GM18868 (cell line): ENCODE measurements at regions not wholly inside any gene's neighbourhood (a gene's known extent, or its start where the extent isn't known, plus 50 kb on each side); places are given as distances from the start of the nearest gene placed in this dataset.
"Not testable (repeated sequence)": the region's sequence is repeated elsewhere in the genome, so short reads cannot be mapped to it uniquely, and the experiment has no call there.

ENCODE experiments used
- ATAC-seq: cut with Tn5 transposase; IDR thresholded peaks from one replicate; pipeline ENCODE4 v1.9.1; 2021; ENCODE audit warnings: mild to moderate bottlenecking, moderate library complexity; ENCODE audit not compliant: unreplicated experiment

DNA sequence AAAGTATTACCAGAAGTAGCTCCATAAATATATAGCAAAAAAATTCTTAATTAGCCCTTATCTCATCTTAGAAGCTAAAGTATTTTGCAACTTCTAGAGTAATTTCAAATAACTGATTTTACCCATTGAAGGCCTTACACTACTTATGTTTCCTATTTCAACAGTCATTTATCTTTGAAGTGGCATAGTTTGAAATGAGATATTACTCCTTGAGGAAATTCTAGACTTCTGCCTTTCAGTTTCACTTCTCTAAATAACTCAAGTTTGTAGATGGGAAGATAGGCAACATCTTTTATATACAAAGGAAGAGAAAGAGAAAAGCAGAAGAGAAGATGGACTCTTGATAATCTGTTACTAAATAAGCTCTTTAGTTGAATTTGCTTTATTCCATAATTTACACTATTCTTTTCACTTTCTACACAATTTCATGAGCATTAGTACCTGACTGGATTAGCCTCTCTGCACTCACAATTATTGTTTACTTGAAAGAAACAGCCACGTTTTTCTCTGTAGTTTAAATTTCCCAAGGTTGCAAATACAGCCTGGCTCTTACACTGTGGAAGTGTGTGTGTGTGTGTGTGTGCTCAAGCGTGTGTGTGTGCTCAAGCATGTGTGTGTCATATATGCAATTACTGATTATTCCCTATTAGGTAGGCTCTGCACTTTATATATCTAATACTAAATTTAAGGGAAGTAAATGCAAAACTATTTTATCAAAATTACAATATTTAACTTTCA lies 60.6 kb upstream of the EMB start:
- ATAC-seq, result peak; percentile 100

DNA sequence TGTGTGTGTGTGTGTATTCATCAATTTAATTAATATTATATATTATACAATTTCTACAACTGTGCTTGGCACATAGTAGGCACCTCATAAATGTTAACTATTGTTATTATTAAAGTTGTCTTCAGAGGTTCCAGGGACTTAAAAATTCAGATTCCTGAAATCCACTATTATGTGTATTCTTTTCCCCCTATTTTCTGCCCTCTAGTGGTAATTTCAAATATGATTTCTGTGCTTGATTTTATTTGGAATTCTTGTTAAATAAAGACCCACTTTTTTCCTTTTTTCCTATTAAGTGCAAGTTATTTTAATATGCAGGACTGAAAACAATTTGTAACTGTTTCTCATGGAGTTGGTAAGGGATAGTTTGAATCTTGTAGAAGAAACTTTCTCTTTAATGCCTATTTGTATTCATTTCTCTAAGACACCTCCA lies 72.0 kb upstream of the EMB start:
- not testable (repeated sequence) for ATAC-seq

- ATAC-seq, result not testable (repeated sequence)
Observed at GRCh38 chr5:50521060-50521459, 80.0 kb upstream of the EMB start.

GRCh38 chr5:50527514-50528060 lies 86.5 kb upstream of the EMB start:
- ATAC-seq, result not testable (repeated sequence)

- peak; percentile 67 for ATAC-seq
Observed at GRCh38 chr5:50535393-50535792, 94.3 kb upstream of the EMB start.

DNA sequence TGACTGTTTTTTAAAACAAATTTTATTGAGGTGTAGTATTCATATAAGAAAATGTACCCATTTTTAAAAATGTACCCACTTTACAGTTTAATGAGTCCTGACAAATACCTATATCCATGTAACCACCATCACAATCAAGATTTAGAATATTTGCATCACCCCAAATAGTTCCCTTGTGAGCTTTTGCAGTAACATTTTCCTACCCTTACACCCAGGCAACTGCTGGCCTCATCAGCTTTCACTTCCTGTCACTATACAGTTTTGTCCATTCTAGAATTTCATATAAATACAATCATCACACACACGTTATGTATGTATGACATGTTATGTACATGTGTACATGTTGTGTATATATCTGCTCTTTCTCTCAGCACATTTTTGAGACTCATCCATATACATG lies 96.4 kb upstream of the EMB start:
- ATAC-seq, result peak; percentile 71

DNA sequence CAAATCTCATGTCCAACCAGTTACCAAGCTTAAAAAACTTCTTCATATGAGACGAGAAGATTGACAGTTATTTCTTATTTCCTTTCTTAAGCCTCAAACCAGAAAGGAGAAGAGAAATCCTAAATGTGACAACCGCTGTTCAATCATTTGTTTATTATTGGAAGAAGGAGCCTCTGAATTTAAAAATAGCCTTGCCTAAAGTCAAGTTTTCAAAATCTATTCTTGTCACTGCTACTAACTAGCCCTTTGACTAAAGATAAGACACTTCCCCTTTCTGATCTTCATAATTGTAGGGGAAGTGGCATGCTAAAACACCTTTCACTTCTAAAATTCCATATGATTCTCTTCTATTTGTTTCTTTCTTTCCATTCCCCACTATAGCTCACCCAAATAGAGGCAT lies 106.2 kb upstream of the EMB start:
- ATAC-seq, result peak; percentile 99

DNA sequence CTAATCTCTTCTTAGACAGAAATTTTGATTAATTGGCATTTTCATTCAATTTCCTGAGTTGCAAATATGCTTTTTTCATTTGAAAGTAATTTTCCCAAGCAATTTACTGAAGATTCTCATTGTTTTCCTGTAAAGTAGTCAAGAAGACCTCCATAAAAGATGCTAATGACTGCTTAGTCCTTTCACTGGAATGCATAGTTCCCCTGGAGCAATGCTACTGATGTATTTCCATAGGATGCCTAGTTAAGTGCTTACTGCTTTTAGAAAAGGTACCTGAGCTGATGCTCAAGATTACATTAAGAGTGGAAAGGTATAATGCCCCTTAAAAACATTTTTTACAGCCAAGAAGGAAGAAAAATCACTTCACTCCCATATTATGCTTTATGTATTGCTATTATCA lies 109.2 kb upstream of the EMB start:
- no peak for ATAC-seq

DNA sequence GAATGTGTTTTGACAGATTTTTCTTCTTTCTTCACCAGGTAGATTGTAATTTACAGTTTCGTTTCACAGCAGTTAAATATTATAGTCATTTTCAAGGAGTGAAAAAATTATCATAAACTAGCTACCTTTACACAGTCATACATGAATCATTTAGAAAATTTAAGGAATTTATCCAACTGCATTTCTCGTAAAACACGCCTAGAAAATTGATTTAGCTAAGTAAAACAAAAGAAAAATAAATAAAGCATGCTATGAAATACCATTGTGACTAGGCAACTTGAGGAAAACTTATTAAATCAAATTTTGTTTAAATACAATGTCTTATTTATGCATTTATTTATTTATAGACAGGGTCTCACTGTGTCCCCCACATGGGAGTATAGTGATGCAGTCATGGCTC lies 109.9 kb upstream of the EMB start:
- no peak for ATAC-seq

DNA sequence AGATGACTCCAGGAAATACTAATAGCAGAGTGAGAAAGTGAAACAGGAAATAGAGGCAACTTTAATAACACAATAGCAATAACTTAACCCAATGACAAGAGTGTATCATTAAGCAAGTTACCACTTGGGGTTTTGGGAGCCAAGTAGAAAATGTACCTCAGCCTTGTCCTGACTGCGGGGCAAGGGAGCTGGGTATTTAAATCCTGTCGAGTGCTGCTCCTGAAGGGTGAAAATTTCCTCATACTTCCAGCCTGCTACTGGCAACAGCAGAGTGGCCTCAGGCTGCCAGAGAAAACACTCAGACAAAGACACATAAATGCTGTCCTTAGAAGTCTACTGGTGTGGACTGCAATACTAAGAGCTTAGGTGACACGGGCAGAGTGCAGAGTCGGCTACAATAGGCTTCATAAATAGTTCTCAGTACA lies 112.5 kb upstream of the EMB start:
- no peak for ATAC-seq

DNA sequence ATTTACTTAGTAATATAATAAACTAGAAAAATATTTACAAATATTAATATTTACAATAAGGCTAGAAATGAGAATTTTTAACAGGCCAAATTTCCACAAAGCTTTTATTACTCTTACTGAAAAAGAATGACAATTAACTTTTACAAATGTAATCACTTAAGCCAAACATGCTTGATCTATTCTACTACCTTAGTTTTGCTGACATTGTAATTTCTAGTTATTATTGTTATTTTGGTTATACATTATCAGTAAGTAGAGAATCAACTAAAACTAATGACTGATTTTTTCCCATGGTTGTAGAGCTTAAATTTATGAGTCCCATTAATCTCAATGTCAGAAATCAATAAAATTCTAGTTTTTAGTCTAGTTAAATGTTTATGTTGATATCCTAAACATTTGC lies 107.8 kb upstream of the PARP8 start:
- not testable (repeated sequence) for ATAC-seq

DNA sequence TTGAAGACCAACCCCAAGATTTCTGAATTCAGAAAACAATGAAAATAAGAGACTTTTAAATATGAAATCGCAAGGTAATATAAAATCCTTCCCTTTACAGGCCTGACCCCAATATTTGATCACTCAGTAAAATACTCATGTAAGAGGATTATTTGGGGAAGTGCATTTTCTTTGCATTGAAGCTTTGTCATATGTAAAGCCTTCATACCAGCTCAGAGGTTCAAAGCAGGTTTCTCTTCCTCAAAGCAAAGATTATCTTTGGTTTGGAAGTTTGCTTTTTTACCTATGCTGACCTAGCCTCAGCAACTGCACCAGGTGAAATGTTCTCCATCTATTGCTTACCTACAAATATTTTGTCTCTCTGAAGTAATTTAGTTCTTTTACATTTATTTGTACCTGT lies 106.5 kb upstream of the PARP8 start:
- ATAC-seq, result peak; percentile 52

- no peak for ATAC-seq
Observed at GRCh38 chr5:50562694-50563093, 103.7 kb upstream of the PARP8 start.

GRCh38 chr5:50564079-50564478 lies 102.4 kb upstream of the PARP8 start:
- peak; percentile 91 for ATAC-seq

DNA sequence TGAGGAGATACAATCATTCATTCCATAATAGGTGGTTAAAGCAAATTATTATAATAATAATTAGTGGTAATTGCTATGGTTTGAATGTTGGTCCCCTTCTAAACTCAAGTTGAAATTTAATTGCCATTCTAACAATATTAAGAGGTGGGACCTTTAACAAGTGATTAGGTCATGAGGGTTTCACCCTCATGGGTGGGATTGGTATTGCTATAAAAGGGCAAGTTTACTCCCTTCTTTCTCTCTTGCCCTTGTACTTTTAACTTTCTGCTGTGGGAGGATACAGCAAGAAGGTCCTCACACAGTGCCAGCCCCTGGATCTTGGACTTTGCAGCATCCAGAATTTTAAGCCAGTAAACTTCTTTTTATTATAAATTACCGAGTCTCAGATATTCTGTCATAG lies 101.9 kb upstream of the PARP8 start:
- ATAC-seq, result peak; percentile 32

DNA sequence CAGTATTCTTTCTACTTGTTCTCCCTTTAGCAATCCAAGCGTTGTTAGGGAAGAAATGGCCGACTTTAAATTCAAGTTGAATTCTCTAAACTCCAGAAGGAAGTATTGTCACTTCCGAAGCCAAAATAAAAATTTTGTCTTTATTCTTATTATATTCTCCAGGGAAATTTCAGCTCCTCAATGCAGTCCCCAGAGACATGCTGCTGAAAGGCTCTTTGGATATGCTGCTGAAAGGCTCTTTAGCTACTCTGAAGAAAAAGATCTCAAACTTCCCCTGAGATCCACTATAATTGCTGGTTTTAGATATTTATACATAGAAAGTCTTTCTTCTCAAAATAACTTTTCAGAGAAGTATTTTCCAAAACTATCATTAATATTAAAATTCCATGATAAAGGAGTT lies 92.3 kb upstream of the PARP8 start:
- no peak for ATAC-seq

GRCh38 chr5:50575740-50576139 lies 90.7 kb upstream of the PARP8 start:
- ATAC-seq, result peak; percentile 36

- ATAC-seq, result no peak
Observed at GRCh38 chr5:50576265-50576664, 90.2 kb upstream of the PARP8 start.

DNA sequence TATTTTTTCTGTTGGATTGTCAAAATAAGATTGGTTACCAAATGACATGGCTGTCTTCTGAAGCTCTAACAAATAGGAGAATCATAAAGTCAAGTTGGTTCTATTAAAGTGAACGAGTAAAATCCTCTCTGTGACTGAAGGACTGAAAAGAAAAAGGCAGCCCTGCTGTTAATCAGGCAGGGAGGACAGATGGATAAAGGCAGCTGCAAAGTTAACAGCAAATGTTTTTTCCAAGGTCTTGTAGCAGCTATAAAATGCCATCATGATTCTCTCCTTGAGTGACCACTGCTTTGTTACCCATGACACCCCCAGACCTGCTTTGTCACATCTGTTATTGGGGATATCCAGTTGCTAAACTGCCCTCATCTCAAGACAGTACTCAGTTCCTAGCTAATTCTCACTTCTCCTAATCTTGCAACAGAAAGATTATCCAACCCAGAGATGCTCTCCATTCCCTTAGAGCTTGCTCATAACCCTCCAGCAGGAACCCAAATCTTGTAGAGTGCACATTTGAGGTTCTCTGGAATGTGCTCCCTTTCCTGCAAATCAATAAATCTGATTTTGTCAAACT lies 89.7 kb upstream of the PARP8 start:
- ATAC-seq, result peak; percentile 71

DNA sequence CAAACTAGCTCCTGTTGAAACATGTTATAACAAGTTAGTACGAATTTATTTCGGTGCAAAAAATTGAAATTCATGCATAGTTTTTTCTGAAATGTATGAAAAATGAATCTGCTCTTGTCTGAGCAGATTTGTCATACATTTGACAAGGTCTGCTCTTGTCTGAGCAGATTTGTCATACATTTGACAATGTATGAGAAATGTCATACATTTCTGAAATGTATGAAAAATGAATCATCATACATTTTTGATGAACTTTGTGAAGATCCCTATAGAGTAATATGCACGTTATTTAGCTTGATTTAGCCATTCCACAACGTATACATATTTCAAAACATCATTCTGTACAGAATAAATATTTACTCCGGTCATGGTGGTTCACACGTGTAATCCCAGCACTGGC lies 85.9 kb upstream of the PARP8 start:
- ATAC-seq, result no peak

- not testable (repeated sequence) for ATAC-seq
Observed at GRCh38 chr5:50581845-50582244, 84.6 kb upstream of the PARP8 start.

DNA sequence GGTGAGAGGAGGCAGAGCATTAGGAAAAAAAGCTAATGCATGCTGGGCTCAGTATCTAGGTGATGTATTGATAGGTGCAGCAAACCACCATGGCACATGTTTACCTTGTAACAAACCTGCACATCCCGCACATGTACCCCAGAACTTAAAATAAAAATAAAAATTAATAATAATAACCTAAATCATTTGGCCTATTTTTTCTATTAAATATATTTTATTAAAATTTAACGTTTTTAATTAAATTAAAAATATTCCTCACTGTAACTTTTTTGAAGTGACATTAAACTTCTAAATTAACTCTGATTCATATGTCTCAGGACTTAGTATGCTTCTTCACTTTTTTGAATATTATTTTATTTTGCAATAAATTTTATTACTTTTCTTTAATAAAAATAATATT lies 83.7 kb upstream of the PARP8 start:
- ATAC-seq, result no peak
